ENCODE measurements at regions not wholly inside any gene's neighbourhood (a gene's known extent, or its start where the extent isn't known, plus 50 kb on each side); places are given as distances from the start of the nearest gene placed in this dataset.
A peak's percentile ranks its signal among the peaks of the same experiment; 100 is the strongest.

DNA sequence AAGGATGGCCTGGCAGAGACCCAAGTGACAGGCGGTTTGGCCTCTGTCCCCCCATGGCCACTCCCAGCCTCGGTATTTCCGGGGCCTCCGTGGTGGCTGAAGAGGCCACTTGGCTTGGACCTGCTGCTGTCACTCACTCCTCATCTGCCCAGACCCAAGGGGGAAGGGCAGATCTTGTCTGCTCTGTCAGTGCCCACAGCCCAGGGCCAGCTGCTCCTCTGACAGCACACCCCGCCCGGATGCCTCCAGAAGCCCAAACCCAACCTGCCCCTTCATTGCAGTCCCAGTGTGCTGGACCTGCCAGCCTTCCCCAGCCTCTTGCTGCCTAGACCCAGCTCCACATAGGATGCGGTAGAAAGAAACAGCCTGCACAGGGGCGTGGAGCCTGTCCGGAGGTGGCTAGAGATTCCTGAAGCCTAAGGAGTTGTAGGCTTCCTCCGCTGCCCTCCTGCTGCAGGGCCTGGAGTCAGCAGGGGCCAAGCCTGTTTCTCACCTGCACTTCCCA is 52.0 kb downstream of the MAGEF1 start:
- no peak for DNase-seq (ENCODE audit: low spot score)

DNA sequence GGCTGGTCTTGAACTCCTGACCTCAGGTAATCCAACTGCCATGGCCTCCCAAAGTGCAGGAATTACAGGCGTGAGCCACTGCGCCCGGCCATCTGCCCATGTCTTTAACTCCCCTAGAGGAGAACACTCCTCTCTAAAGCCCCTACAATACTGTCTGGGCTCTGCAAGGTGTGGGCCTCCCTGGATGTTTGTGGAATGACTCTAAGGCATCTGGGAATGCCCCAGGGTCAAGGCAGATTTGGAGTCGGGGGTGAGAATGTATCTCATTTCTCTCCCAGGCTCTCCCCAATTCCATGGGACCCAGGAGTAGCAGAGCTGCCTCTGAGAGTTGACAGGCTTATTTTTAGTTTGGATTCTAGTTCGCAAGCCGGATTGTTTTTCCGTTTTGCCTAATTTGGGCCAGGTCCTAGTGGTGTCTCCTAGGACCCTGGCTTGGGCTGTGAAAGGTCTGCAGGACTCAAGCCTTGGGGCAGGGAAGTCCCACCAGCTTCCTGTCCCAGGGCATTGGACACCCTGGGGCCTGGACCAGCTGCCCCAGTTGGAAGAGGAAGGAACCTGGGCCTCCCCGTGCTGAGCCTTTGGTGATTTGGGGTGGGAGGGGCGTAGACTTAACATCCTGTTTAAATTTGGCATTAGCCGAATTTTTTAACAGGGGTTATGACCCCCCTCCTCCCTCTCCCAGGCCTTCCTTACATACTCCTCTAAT is 53.5 kb downstream of the MAGEF1 start:
- no peak for DNase-seq (ENCODE audit: low spot score)

- DNase-seq (ENCODE audit: low spot score): no peak
These were observed 54.8 kb downstream of the MAGEF1 start for GRCh38 chr3:184656829-184657681.

GRCh38 chr3:184656458-184656828 is 55.4 kb downstream of the MAGEF1 start:
- no peak for DNase-seq (ENCODE audit: low spot score)

DNA sequence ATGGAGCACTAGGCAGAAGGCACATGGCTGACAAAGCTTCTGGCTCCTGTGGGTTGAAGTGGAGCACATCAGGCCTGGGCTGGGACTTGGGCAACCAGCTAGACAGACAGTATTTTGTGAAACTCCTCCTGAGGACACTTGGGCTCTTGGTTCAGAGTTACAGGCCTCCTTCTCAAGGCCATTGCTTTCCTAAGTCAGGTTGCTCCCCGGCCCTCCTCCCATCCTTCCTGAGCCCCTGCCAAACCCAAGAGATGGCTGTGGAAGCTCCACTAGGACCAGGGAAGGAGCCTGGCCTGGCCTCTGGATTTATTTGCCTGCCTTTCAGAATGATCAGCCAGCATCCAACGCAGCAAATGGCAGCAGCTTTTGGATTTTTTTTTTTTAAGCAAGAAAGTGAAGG is 56.3 kb downstream of the MAGEF1 start:
- no peak for DNase-seq (ENCODE audit: low spot score)

GRCh38 chr3:184654375-184654774 is 57.5 kb downstream of the MAGEF1 start:
- DNase-seq (ENCODE audit: low spot score): no peak

- no peak for DNase-seq (ENCODE audit: low spot score)
These were observed 59.4 kb downstream of the MAGEF1 start for GRCh38 chr3:184652465-184652864.

- DNase-seq (ENCODE audit: low spot score): peak; percentile 32
These were observed 60.0 kb downstream of the MAGEF1 start for GRCh38 chr3:184651904-184652303.

GRCh38 chr3:184648636-184649035 is 63.2 kb downstream of the MAGEF1 start:
- DNase-seq (ENCODE audit: low spot score): no peak

- DNase-seq (ENCODE audit: low spot score): no peak
These were observed 64.4 kb downstream of the MAGEF1 start for GRCh38 chr3:184647405-184647936.

DNA sequence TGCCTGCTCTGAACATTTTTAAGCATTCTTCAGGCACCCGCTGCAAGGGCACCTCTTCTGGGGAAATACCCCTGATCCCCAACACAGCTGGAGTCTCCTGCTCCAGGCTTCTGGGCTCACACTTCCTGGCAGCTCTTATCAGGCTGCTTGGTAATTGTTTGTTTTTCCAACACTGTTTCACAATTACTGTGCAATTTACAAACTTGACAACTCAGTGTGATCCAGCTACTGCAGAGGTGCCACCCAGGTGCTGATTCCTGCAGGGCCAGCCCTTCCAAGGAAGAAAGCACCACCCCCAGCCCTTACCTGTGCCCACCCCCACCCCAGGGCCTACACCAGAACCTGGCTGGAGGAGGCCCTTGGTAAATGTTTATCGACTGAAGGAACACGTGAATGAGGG is 66.5 kb downstream of the MAGEF1 start:
- DNase-seq (ENCODE audit: low spot score): no peak

DNA sequence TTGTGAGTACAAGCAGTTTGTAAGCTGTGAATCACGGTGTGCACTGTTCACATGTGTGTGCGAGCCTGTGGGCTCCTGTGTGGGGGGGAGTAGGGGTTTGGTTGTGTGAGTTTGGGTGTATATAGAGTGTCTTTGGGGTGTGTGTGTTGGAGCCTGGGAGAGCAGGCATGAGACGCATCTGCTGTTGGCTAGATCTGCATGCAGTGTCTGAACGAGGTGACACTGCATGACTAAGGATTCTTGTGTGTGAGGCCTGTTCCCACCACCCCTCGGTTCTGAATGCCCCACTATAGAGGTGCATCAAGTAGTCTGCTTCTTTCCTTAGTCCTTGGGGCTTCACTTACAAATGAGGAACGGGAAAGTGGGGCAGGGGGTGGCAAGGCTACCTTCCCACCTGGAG is 68.4 kb downstream of the MAGEF1 start:
- no peak for DNase-seq (ENCODE audit: low spot score)

GRCh38 chr3:184642631-184643285 is 69.1 kb downstream of the MAGEF1 start:
- no peak for DNase-seq (ENCODE audit: low spot score)

- DNase-seq (ENCODE audit: low spot score): no peak
These were observed 70.4 kb downstream of the MAGEF1 start for GRCh38 chr3:184641430-184641829.

DNA sequence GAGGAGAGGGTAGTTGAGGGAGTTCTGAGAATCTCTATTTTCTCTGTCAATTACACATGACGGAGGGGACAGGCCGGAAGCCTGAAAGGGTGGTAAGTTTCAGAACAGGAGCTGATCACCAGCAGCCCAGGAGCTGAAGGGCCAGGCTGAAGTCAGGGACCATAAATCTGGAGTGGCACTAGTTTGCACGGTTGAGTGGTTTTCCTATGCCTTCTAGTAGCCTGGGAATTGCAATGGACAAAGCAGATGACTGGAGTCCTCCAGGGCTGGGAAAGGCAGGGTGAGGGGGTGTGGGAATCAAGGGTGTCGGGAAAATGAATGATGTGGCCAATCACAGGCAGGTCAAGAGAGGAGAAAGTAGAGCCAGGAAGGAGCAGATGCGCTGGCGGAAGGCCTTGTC is 72.5 kb downstream of the MAGEF1 start:
- DNase-seq (ENCODE audit: low spot score): no peak

GRCh38 chr3:184637705-184638104 is 74.2 kb downstream of the MAGEF1 start:
- no peak for DNase-seq (ENCODE audit: low spot score)

DNA sequence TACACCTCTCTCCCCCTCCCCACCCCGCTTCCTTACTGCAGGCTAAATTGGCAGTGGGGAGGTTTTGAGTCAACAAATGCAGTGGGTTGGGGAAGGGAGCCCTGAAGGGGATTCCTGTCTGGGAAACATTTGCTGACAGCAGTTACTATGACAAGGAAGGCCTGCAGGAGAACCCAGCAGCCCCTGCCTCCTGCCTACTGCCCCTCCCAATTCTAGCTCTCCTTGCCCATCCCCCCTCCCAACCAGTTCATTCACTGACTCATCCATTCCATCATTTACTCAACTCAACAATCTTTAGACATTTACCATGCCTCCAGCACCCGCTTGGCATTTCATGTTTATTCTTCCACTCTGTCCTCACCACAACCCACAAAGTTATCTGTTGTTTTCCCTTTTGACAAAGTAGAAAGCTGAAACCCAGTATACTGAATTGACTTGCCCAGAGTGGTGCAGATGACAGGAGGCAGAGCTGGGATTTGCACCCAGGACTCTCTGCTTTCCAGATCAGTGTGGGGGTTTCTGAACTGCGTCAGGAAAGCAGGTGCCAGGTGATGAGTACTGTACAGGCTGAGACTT is 75.0 kb downstream of the MAGEF1 start:
- DNase-seq (ENCODE audit: low spot score): no peak

DNA sequence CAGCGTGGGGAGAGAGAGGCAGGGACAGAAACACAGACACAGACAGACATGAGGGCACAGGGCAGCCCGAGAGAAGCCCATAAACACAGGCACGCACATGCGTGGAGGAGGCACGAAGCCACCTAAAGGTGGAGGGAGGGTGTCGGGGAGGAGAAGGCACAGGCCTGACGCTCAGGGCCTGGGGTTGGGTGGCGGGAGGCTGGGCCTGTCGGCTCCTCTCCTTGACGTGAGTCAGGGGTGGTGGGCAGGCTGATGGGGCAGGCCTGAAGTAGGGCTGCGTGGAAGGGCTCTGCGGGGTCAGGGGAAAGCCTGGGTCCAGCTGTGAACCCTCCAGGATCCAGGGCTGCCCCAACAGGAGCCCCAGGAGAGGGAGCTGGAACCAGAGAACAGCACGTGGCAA is 74.2 kb downstream of the EPHB3 start:
- DNase-seq (ENCODE audit: low spot score): no peak

GRCh38 chr3:184635126-184635525 is 73.5 kb downstream of the EPHB3 start:
- DNase-seq (ENCODE audit: low spot score): no peak

DNA sequence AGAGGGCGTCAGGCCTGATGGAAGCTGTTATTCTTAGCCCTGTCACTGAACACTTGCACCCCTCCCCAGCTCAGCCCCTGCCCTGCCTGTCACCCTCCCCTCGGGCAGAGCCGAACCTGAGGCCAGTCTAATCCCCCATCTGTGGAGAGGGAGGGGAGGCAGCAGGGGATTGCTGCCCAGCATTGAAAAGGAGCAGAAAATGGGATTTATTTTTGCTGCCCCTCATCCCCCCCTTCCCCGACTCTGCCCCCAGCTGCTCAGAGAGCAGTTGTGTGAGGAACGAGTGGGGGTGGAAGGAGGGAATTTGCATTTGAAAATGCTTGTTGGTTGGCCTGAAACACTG is 71.6 kb downstream of the EPHB3 start:
- no peak for DNase-seq (ENCODE audit: low spot score)

DNA sequence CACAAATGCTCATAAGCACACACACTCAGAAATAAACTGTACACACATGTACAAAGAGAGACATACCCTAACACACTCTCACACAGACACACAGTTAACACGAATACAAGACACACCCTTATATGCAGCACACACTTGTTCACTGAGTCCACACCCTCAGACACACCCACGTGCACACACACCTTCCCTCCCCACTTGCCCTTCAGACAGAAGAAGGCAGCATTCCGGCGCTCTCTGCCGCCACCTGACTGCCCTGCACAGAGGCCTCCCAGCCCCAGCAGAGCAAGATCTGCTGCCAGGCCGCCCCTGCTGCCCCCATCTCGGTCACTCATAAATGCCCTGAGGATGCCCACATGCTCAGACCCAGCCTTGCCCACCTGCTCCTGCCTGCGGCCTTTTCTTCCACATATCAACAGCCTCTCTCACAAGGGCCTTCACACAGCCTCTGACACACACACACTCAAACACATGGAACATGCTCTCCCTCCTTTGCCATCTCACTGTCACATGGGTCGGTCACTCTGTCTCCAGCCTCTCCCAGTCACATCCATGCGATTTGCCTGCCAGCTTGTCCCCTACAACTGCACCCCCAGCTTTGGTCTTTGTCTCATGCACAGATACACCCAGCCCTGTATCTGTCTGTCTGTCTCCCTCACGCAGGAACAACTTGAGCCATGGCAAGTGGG is 71.1 kb downstream of the EPHB3 start:
- no peak for DNase-seq (ENCODE audit: low spot score)
